GM23248 (cell line): ENCODE measurements at regions not wholly inside any gene's neighbourhood (a gene's known extent, or its start where the extent isn't known, plus 50 kb on each side); places are given as distances from the start of the nearest gene placed in this dataset.
"Not testable (repeated sequence)": the region's sequence is repeated elsewhere in the genome, so short reads cannot be mapped to it uniquely, and the experiment has no call there.

ENCODE experiments used
- DNase-seq: peaks from one replicate; pipeline ENCODE4 v3.0.0-alpha.2; 2015
- H2AFZ ChIP-seq: fragments of 200-600 bp; sonication (generic); 2 replicates; pipeline ENCODE4 v1.6.1; 2016; ENCODE audit warnings: antibody characterized with exemption
- H3F3A ChIP-seq: fragments of 200-600 bp; sonication (generic); 2 replicates; pipeline ENCODE4 v1.6.1; 2016; ENCODE audit warnings: mild to moderate bottlenecking, antibody characterized with exemption, mixed run types; ENCODE audit not compliant: insufficient read depth
- H3K27ac ChIP-seq: fragments of 200-600 bp; sonication (generic); 2 replicates; pipeline ENCODE4 v1.5.1; 2016; ENCODE audit warnings: mild to moderate bottlenecking
- H3K27me3 ChIP-seq: fragments of 200-600 bp; sonication (generic); replicated peaks from 2 replicates; pipeline ENCODE4 v1.6.1; 2016; ENCODE audit warnings: mild to moderate bottlenecking; ENCODE audit not compliant: insufficient read depth
- H3K36me3 ChIP-seq: fragments of 200-600 bp; sonication (generic); 2 replicates; pipeline ENCODE4 v1.6.1; 2016; ENCODE audit warnings: low read depth, mild to moderate bottlenecking
- H3K4me1 ChIP-seq: fragments of 200-600 bp; sonication (generic); 2 replicates; pipeline ENCODE4 v1.6.1; 2016; ENCODE audit warnings: mild to moderate bottlenecking; ENCODE audit not compliant: insufficient read depth
- H3K4me2 ChIP-seq: fragments of 200-600 bp; sonication (generic); one replicate; pipeline ENCODE4 v1.6.1; 2016; ENCODE audit warnings: mild to moderate bottlenecking; ENCODE audit not compliant: unreplicated experiment
- H3K4me3 ChIP-seq: fragments of 200-600 bp; sonication (generic); 2 replicates; pipeline ENCODE4 v1.5.1; 2016; ENCODE audit warnings: mild to moderate bottlenecking
- H3K79me2 ChIP-seq: fragments of 200-600 bp; sonication (generic); 2 replicates; pipeline ENCODE4 v1.6.1; 2016; ENCODE audit warnings: mild to moderate bottlenecking; ENCODE audit not compliant: insufficient read depth
- H3K9ac ChIP-seq: fragments of 200-600 bp; sonication (generic); 2 replicates; pipeline ENCODE4 v1.6.1; 2016; ENCODE audit warnings: mild to moderate bottlenecking
- H3K9me2 ChIP-seq: fragments of 200-600 bp; sonication (generic); 2 replicates; pipeline ENCODE4 v1.6.1; 2016; ENCODE audit warnings: mixed run types, mild to moderate bottlenecking, moderate library complexity; ENCODE audit not compliant: insufficient read depth
- H3K9me3 ChIP-seq: fragments of 200-600 bp; sonication (generic); one replicate; pipeline ENCODE4 v1.6.1; 2017; ENCODE audit warnings: low read depth
- H4K20me1 ChIP-seq: fragments of 200-600 bp; sonication (generic); 2 replicates; pipeline ENCODE4 v1.6.0; 2016; ENCODE audit not compliant: insufficient read depth
- EZH2 ChIP-seq: fragments of 200-600 bp; sonication (generic); IDR thresholded peaks from 2 replicates; pipeline ENCODE4 v1.6.1; 2018; ENCODE audit warnings: antibody characterized with exemption, mild to moderate bottlenecking; ENCODE audit not compliant: insufficient read depth, poor library complexity, severe bottlenecking
- EZH2phosphoT487 ChIP-seq: fragments of 200-600 bp; sonication (generic); IDR thresholded peaks from 2 replicates; pipeline ENCODE4 v1.6.1; 2018; ENCODE audit warnings: antibody characterized with exemption, moderate library complexity, mild to moderate bottlenecking, low read depth; ENCODE audit not compliant: insufficient read depth
- WGBS, 2 experiments: methylation state at CpG; one replicate each; pipeline ENCODE4 v1.1.6; 2015 to 2017; ENCODE audit warnings: low lambda C conversion rate in 2 of 2, low coverage in 1 of 2; ENCODE audit errors: missing lambda C conversion rate in 2 of 2; 5-methylcytosine and 5-hydroxymethylcytosine counted together
- in situ Hi-C: fragments of 300-500 bp; cut with MboI; formaldehyde crosslinking; loops from 2 replicates; pipeline ENCODE4 v1.15.0; 2020

DNA sequence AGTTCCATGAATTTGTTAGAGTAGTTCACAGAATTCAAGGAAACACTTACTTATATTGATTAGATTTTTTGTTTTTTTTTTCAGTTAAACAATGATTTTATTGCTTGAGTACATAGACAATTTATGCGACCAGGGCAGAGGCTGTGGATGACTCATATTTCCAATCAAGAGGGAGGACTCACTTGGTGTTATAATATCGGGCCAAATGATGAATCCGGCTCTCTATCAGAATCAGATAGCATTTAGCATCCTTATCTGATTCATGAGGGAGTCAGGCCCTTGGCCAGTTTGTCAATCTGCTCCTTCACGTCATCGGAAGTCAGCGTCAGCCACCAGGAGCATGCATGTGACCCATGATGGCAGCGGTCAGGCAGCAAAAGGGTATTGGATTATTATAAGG, 82.3 kb upstream of the HUWE1 start:
- no peak overlapping the region for H3K4me3 ChIP-seq
- no peak for TF ChIP-seq EZH2
- no peak for TF ChIP-seq EZH2phosphoT487
- no peak overlapping the region for H2AFZ ChIP-seq
- H4K20me1 ChIP-seq = no peaks in the 10 kb centered on the region
- no peaks in the 10 kb centered on the region for H3K9me3 ChIP-seq
- no peak overlapping the region for H3K9ac ChIP-seq
- no peak for DNase-seq
- in situ Hi-C loops = no loop called here
- H3K4me2 ChIP-seq = no peak overlapping the region
- H3K27ac ChIP-seq = no peak overlapping the region
- H3K9me2 ChIP-seq = no peaks in the 10 kb centered on the region
- H3K4me1 ChIP-seq = no peaks in the 10 kb centered on the region
- H3K36me3 ChIP-seq = no peaks in the 10 kb centered on the region
- no peaks in the 10 kb centered on the region for H3K27me3 ChIP-seq
- 87 to 95% methylated on average over 7 of the region's 7 CpGs for WGBS, 2 experiments
- H3F3A ChIP-seq = no peaks in the 10 kb centered on the region
- H3K79me2 ChIP-seq = no peaks in the 10 kb centered on the region

DNA sequence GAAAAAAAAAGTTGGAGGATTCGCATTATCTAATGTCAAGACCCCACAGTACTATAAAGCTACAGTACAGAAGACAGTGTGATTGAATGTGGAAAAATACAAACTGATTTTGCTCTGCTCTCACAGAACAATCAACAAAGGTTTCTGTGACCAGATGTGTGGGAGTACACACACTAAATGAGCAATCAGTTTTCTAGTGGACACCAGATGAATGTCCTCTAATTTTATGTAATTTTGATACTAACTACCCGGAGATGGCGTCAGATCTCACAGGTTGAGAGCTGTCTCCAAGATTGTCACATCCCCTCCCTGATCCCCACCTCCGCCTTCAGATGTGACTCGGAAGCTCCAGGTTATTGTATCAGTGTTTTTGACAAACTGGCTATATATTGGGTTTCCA, 81.9 kb upstream of the HUWE1 start:
- TF ChIP-seq EZH2phosphoT487 = no peak
- no peak for TF ChIP-seq EZH2
- no peak overlapping the region for H3K4me3 ChIP-seq
- H3K9me2 ChIP-seq = no peaks in the 10 kb centered on the region
- H3K27ac ChIP-seq = no peak overlapping the region
- H2AFZ ChIP-seq = no peak overlapping the region
- in situ Hi-C loops = no loop called here
- H3K4me2 ChIP-seq = no peak overlapping the region
- H3F3A ChIP-seq = no peaks in the 10 kb centered on the region
- no peaks in the 10 kb centered on the region for H4K20me1 ChIP-seq
- H3K27me3 ChIP-seq = no peaks in the 10 kb centered on the region
- H3K79me2 ChIP-seq = no peaks in the 10 kb centered on the region
- WGBS, 2 experiments = 83 to 87% methylated on average over 5 of the region's 5 CpGs
- no peaks in the 10 kb centered on the region for H3K4me1 ChIP-seq
- H3K36me3 ChIP-seq = no peaks in the 10 kb centered on the region
- H3K9ac ChIP-seq = no peak overlapping the region
- H3K9me3 ChIP-seq = no peaks in the 10 kb centered on the region
- no peak for DNase-seq

DNA sequence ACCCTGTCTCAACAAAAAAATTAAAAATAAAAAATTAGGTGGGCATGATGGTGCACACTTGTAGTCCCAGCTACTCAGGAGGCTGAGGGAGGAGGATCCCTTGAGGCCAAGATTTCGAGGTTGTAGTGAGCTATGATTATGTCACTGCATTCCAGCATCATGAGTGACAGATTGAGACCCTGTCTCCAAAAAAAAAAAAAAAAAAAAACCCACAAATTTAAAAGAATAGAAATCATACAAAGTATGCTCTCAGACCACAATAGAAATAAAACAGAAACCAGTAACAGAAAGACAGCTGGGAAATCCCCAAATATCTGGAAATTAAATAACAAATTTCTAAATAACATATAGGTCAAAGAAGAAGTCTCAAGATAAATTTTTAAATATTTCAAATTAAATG, 81.0 kb upstream of the HUWE1 start:
- no peak for DNase-seq
- H3K4me3 ChIP-seq = no peak overlapping the region
- no peaks in the 10 kb centered on the region for H3K36me3 ChIP-seq
- TF ChIP-seq EZH2 = no peak
- TF ChIP-seq EZH2phosphoT487 = no peak
- no peaks in the 10 kb centered on the region for H3K27me3 ChIP-seq
- no peaks in the 10 kb centered on the region for H3K9me3 ChIP-seq
- no peaks in the 10 kb centered on the region for H3F3A ChIP-seq
- no peak overlapping the region for H3K4me2 ChIP-seq
- H3K9me2 ChIP-seq = no peaks in the 10 kb centered on the region
- in situ Hi-C loops = no loop called here
- no peak overlapping the region for H2AFZ ChIP-seq
- H4K20me1 ChIP-seq = no peaks in the 10 kb centered on the region
- H3K4me1 ChIP-seq = no peaks in the 10 kb centered on the region
- H3K79me2 ChIP-seq = no peaks in the 10 kb centered on the region
- no peak overlapping the region for H3K27ac ChIP-seq
- 40% methylated on average over 1 of the region's 1 CpG; no CpG with 5 or more reads in 1 of the 2 experiments for WGBS, 2 experiments
- no peak overlapping the region for H3K9ac ChIP-seq

DNA sequence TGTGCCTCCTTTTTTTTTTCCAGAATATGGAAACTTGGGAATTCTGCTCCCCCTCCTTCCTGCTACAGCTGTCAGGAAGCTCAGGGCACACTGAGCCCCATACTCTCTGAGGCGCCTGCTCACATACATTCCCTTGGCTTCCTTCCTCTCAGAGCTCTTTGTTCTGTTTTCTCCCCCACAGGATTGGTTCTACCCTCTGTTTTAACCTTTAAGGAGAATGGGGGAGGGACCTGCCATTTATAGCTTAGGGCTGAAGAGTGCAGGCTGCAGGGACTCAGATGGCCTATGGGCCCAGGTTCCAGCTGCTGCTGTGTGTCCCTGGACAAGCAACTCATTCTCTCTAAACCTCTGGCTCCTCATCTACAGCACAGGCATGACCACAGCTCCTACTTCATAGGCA, 70.7 kb upstream of the HUWE1 start:
- H3K4me1 ChIP-seq, H4K20me1 ChIP-seq, H3K79me2 ChIP-seq, H3K27me3 ChIP-seq, H3F3A ChIP-seq, H3K36me3 ChIP-seq, H3K9ac ChIP-seq, DNase-seq, in situ Hi-C loops, H3K4me2 ChIP-seq, H2AFZ ChIP-seq, H3K9me2 ChIP-seq, H3K27ac ChIP-seq, H3K4me3 ChIP-seq, H3K9me3 ChIP-seq: not testable (repeated sequence)
- WGBS, 2 experiments = 80 to 89% methylated on average over 1 of the region's 1 CpG

DNA sequence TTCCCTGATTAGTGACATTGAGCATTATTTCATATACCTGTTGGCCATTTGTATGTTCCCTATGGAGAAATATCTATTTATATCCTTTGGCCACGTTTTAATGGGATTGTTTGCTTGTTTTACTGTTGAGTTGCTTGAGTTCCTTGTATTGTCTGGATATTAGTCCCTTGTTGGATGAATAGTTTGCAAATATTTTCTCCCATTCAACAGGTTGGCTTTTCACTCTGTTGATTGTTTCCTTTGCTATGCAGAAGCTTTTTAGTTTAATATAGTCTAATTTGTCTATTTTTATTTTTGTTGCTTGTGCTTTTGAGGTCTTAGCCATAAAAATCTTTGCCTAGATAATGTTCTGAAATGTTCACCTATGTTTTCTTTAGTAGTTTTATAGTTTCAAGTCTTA, 60.2 kb upstream of the HUWE1 start:
- WGBS, 2 experiments = 5 to 6% methylated on average over 1 of the region's 1 CpG
- H4K20me1 ChIP-seq = no peaks in the 10 kb centered on the region
- no peak overlapping the region for H3K9ac ChIP-seq
- no peak overlapping the region for H3K27ac ChIP-seq
- no peaks in the 10 kb centered on the region for H3K9me2 ChIP-seq
- H3K27me3 ChIP-seq = no peaks in the 10 kb centered on the region
- DNase-seq = no peak
- TF ChIP-seq EZH2phosphoT487 (no peak), EZH2 (no peak)
- H3K36me3 ChIP-seq = no peaks in the 10 kb centered on the region
- no peaks in the 10 kb centered on the region for H3K79me2 ChIP-seq
- H3K4me1 ChIP-seq = no peaks in the 10 kb centered on the region
- in situ Hi-C loops = no loop called here
- no peak overlapping the region for H2AFZ ChIP-seq
- no peaks in the 10 kb centered on the region for H3K9me3 ChIP-seq
- H3K4me3 ChIP-seq = no peak overlapping the region
- no peak overlapping the region for H3K4me2 ChIP-seq
- no peaks in the 10 kb centered on the region for H3F3A ChIP-seq
